Fibroblast of gingiva (primary cell): ENCODE measurements at regions not wholly inside any gene's neighbourhood (a gene's known extent, or its start where the extent isn't known, plus 50 kb on each side); places are given as distances from the start of the nearest gene placed in this dataset.
"Not testable (repeated sequence)": the region's sequence is repeated elsewhere in the genome, so short reads cannot be mapped to it uniquely, and the experiment has no call there.

Experiments used
- DNase-seq: peaks from one replicate; pipeline ENCODE4 v3.0.0-alpha.2; 2011; ENCODE audit warnings: low read depth

DNA sequence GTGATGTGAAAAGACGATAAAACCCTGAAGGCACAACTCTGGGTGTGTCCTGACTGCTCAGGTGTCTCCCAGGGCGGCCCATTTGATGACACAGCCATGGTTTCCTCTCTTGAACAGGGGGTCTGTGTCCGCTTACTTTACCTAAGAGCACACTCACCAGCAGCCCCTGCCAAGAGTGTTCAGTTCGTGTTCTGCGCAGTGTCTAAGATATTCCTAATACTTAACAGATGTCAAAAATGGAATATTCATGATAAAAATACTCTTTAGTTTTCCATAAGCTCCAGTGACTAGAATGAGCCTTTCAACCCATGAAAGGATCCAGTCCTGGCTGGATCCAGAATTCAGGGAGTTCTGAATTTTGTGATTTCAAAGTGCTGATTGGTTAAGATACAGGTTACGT lies 492.4 kb downstream of the TNS3 start:
- DNase-seq: no peak

- DNase-seq: no peak
Measured at GRCh38 chr7:47089068-47089417, 492.9 kb downstream of the TNS3 start.

GRCh38 chr7:47088329-47089067 lies 493.4 kb downstream of the TNS3 start:
- DNase-seq: peak; percentile 51

DNA sequence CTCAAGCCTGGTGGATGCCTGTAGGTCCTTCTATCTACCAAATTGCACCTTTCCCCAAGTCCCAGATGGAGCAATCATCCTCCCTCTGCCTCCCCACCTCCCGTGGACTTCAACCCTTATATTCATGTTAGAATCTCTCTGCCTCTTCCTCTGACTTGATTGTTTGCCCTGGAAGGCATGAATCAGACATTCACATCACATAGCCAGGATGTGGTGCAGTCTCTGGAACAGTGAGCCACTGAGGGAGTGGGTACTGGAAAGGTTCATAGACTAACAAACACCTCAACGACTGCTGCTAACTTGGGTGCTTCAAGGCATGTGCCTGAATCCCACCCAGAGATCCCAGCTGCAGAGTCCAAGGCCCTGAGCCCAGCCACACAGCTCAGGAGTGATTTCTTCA lies 494.0 kb downstream of the TNS3 start:
- no peak for DNase-seq

DNA sequence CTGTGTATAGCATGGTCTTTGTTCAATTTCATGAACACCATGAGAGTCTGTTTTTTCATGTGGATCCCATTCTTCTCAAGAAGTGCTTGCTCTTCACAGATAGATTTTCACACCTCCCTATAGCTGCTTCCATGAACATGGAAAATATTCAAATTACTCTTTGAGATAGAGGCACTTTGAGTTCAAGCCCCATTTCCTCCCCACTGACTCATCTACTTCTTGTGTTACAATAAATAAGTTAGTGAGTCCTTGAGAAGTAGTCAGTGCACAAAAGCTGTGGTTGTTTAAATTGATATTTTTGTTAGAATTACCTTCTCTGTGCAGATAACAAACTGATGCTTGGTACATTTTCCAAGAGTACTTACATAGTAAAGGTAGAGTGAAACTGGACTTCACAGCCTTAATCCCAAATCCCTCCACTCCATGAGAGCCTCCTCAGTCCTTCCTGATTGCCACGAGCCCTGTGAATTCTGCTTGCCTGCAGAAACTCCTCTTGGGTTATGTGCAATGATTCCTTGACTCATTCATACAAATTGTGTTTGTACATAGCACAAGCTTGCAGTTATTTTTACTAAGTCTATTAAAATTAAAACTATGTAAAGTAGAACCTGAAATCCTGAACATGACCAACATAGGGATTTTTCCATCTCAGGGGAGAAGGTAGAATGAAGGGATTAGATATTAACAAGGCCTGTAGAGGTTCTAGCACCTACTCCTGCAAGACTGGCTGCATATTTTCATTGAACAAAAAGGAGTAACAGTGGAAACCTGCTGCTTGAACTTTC lies 496.2 kb downstream of the TNS3 start:
- no peak for DNase-seq

- no peak for DNase-seq
Measured at GRCh38 chr7:47083476-47084250, 498.2 kb downstream of the TNS3 start.

- DNase-seq: no peak
Measured at GRCh38 chr7:47080816-47081215, 501.1 kb downstream of the TNS3 start.

- no peak for DNase-seq
Measured at GRCh38 chr7:47078241-47078640, 503.7 kb downstream of the TNS3 start.

DNA sequence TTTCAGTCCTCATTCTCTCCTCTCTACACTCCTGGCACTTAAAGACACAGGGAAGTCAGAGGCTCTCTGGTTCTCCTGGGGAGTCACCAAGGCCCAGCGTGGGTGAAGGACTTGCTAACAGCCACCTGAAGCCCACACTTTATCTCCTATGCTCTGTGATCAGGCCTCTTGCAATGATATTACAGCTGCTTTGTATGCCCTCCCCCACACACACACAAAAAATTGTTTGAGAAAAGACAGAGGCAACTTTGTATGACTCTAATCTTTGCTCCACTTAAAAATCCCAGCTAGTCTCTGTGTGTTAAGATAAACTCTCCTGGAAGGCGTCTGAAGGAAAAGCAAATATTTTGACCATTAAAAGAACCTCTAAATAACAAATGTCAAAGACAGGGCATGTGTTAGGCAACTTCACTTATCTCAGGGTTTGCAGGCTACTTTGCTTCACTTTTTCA lies 507.2 kb downstream of the TNS3 start:
- no peak for DNase-seq

GRCh38 chr7:47073284-47073683 lies 508.6 kb downstream of the TNS3 start:
- no peak for DNase-seq

GRCh38 chr7:47071866-47072265 lies 510.0 kb downstream of the TNS3 start:
- no peak for DNase-seq

DNA sequence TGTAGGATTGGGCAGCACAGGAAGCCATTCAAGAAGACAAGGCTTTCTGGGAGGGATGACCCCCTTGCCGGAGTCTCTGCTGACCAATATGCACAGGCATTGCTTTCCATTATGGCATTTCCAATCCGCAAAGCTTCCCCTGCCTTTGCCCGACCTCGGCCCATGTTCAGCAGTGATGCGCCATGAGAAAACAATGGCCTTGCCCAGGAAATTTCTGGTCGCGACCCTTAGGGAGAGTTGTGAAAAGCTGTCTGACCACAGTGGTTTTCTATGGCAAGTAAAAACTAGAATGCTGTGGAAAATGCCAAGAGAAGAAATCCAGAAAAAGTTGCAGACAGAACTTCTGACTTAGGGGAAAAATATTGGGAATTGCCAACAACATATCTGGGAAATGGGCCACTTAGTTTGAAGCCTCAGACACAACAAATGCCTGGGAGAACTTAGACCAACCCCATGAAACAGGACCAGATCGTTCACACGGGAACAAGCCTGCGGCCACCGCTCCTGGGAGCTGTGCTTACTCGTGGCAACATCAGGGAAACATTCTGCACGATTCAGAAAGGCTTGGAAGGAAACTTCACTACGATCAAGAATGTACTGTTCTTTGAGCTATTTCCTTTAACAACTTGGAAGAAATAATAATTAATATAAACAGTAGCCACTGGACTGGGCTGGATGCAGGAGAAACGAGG lies 512.4 kb downstream of the TNS3 start:
- DNase-seq: no peak

DNA sequence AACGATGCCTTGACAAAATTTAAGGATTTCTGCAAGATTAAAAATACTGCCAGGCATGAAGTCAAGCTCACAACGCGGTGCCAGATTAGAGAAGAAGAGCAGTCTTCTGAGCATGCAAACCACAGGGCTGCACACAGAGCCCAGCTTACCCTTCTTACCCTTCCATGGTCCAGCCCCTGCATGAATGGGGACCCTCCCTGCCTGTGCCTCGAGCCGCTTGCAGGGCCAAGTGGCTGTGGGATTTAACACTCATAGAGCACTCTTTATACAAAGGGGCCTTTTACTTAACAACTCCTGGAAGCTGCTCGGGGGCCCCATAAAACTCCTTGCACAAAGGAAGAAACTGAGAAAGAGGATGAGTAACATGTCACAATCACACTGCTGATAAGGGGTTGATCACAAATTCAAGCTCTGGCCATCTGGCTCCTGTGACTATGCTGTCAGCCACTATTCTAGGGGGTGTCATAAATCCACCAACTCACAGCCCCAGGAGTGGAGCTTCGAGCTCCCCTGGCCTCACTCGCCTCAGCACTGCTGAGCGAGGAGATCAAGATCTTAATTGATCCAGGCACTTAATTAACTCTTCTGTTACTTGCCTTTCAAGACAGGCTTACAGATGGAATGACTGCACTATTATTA lies 514.8 kb downstream of the TNS3 start:
- no peak for DNase-seq

DNA sequence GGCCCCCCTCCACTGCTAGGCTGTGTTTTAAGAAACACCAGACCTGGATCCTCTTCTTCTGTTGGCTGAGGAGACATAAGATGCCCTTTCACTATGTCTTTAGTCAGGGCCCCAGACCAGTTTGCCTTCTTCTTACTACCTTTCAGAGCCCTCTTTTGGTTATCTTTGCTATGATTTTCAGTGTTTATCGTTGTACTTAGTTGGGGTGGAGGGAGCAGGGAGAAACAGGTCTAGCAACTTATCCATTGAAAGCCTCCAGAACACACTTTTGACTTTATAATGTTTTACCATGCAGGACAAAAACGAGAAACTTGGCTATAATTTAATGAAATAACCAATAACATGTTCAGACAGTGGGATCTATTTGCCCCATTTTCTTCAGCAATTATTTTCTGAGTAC lies 525.2 kb downstream of the TNS3 start:
- DNase-seq: no peak

DNA sequence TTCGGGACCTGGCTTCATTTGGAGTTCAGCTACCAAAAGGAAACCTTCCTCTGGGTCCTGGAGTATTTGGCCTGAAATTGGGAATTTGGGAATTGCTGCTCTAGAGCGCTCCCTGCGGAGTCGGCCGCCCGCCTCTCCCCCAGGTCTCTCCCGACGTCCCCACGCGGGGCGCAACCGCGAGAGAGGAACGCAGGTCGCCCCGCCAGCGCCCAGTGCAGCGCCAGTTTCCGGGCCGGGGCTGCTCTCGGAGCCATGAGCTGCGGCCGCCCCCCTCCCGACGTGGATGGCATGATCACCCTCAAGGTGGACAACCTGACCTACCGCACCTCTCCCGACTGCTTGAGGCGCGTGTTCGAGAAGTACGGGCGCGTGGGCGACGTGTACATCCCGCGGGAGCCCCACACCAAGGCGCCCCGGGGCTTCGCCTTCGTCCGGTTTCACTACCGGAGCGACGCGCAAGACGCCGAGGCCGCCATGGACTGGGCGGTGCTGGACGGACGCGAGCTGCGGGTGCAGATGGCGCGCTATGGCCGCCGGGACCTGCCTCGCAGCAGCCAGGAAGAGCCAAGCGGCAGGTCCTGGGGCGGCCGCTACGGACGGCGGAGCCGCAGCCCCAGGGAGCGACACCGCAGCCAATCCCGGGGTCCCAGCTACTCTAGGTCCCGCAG lies 529.2 kb downstream of the TNS3 start:
- not testable (repeated sequence) for DNase-seq

GRCh38 chr7:47049234-47049774 lies 532.6 kb downstream of the TNS3 start:
- no peak for DNase-seq

- DNase-seq: no peak
Measured at GRCh38 chr7:47047384-47047783, 534.5 kb downstream of the TNS3 start.

- DNase-seq: no peak
Measured at GRCh38 chr7:47046949-47047348, 535.0 kb downstream of the TNS3 start.

DNA sequence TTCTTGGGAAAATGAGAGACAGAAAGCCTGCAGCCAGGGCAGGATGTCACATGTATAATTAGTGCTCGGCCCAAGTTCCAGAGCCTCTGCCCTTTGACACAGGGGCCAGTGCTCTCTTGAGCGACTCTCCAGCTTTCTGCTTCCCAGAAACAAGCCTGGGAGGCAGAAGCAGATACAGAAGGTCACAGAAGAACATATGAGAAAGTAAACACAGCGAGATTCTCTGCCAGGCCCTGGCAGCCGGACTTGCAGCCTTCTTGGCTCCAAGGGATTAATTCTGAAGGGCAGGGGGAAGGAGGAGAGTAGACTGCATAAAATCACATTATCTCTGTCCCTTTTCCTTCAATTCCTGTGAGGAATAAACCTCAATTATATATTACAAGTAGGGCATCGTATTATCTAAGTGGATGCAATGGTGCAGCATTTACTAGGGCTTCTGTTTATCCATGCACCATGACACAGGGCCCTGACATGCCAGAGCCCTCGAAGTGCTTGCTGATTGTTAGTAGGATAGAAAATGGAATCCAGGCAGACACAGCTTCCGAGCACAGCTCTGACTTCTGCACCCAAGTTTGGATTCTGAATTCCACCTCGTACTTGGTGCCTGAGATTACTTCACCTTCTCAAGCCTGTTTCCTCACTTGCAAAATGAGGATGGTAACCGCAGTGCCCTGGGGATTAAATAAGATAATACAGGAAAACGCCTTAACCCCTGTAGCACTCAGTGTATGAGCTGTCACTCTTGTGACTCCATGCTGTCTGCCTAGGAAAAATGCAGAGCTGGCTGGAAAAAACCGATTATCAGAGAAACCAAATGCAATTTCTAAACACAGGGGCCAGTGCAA lies 536.5 kb downstream of the TNS3 start:
- DNase-seq: peak; percentile 32

DNA sequence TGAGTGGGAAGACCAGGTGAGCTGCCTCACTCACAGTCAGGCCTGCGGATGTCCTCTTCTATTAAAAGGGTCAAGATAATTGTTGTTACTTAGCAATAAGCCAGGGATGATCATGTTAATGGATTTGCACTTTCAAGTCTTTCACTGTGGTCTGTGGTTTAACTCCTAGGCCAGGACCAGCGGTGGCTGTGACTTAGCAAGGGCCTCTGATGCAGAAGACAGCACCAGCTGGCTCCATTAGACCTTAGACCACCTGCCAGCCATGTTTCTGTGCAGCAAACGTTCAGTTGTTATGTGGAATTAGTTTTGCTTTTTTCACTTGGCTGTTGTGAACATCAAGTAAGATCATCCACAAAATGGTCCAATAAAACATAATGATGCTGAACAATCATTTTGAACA lies 537.3 kb downstream of the TNS3 start:
- no peak for DNase-seq
